GM19023 (cell line): ENCODE measurements at regions not wholly inside any gene's neighbourhood (a gene's known extent, or its start where the extent isn't known, plus 50 kb on each side); places are given as distances from the start of the nearest gene placed in this dataset.

ENCODE experiments used
- ATAC-seq: cut with Tn5 transposase; IDR thresholded peaks from one replicate; pipeline ENCODE4 v1.9.1; 2021; ENCODE audit warnings: mild to moderate bottlenecking, moderate library complexity; ENCODE audit not compliant: unreplicated experiment

- ATAC-seq = no peak
These were observed 159.5 kb upstream of the NDUFV2 start for GRCh38 chr18:8942909-8943545.

DNA sequence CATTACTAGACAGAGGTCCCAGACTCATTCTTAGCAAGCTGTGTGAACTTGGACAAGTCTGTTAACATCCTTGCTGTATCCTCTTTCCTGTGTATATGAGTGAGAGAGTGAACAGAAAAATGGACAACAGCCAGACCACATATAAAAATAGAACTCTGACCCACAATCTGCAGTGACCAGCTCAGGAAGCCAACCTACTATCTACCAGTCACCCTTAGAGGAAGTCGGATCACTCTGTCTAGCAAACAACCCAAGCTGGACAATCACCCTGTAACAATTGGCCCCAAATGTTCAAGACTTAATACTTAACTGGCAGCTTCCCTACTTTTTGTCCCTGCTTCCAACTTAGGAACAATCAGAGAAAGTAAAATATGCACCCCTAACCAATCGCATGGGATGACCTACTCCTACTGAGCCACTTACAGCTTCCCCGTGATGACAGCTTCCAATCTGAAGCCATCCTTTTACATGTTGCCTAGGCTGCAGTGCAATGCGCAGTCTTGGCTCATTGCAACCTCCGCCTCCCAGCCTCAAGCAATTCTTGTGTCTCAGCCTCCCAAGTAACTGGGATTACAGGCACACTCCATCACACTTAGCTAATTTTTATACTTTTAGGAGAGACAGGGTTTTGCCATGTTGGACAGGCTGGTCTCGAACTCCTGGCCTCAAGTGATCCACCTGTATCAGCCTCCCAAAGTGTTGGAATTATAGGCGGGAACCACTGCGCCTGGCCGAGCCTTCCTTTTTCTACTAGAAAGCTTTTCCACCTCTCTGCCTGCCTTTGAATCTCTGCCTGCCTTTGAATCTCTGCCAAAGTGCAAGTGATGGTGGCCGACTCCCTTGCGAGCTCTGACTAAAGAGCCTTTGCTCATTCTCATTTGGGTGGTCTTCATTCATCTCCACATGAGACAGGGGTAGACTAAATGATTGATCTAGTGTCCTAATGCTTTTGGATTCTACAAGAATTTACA, 158.3 kb upstream of the NDUFV2 start:
- ATAC-seq = no peak

DNA sequence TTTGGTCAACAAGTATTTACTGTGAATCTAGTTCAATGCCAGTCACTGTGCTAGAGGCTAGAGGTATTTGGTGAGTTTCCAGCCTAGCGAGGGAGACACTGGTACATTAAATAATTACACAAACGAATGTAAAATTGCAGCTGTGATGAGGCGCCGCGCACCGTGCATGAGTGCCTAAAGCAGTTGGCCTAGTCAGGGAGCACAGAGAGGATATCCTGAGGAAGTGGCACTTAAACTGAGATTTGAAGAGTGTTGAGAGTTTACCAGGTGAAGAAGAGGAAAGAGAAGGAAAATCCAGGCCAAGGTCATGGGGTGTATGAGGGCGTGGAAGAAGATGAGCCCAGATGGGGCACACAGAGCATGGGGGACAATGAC, 157.6 kb upstream of the NDUFV2 start:
- ATAC-seq = no peak

GRCh38 chr18:8945514-8945913, 157.0 kb upstream of the NDUFV2 start:
- no peak for ATAC-seq

GRCh38 chr18:8946066-8946838, 156.2 kb upstream of the NDUFV2 start:
- no peak for ATAC-seq

GRCh38 chr18:8947566-8947965, 154.9 kb upstream of the NDUFV2 start:
- ATAC-seq = no peak

- ATAC-seq = no peak
These were observed 154.5 kb upstream of the NDUFV2 start for GRCh38 chr18:8948011-8948410.

DNA sequence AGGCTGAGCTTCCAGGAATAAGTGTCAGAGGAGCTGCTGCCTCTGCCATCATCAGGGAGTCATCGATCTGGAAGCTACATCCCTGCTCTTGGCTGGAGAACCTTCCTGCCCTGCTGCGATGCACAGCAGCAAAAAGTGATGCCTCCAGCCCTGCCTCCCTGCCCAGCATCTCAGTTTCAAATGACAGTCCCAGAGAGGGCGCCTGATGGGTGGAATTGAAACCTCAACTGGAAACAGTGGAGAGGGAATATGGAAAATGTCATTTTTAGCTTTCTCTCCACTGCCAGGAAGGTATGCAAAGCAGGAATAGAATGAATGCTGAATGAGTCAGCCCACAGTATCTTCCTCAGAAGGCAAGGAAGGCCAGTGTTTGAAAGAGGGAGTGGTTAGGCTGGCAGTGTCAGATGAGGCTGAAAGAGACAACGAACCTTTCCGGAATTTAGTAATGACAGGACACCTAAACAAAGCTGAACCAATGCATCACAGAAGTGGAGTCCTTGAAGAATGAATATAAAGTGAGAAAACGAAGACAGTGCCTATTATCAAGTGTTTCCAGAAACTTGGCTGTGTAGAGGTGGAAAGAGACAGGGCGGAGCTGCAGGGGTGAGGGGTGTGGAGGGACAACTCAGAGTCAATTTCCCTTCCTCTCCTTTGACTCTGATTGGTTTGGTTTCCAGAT, 153.9 kb upstream of the NDUFV2 start:
- ATAC-seq = no peak

- ATAC-seq = no peak
These were observed 153.3 kb upstream of the NDUFV2 start for GRCh38 chr18:8949206-8949605.

GRCh38 chr18:8951491-8951890, 151.0 kb upstream of the NDUFV2 start:
- no peak for ATAC-seq

- ATAC-seq = no peak
These were observed 150.3 kb upstream of the NDUFV2 start for GRCh38 chr18:8952174-8952573.

DNA sequence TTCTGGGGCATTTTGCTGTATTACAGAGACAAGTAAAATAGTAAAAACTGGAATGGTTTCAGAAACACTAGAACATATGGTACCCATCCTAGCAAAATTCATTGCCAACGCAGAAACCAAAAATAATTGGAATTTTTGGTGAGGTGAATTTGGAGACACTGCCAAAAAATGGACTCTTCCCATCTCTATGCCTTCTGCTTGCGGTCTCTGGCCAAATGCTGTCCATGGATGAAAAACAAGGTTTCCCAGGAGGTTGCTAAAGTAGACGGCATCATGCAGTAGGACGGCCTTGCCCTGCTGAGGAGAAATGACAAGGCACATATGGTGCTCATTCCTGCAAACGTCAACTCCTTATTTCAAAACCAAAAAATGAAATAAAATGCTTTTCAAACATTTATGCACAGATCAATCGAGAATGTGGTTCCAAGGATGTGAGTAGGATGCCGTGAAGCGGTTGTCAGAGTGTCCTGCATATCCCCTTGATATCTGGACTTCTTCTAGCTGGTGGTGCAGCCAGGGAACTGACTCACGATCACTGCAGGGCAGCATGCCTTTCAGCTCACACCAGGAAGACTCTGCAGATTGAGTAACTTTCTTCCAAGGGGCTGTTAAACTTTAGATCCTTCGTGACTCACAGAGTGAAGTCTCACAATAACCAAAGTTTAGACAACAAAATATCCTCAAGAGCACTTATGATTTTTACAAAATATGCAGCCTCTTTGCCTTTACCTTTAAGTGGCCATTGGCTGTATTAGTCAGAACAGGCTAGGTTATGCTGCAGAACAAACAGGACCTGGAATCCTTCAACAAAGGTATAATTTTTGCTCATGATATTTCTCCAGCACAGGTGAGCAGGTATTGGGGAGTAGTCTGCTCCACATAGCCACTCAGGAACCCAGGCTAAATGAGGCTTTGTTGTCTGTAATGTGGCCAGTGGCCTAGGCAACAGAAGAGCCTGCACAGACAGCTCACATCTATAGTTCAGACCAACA, 149.4 kb upstream of the NDUFV2 start:
- ATAC-seq = no peak

GRCh38 chr18:8957731-8958130, 144.8 kb upstream of the NDUFV2 start:
- no peak for ATAC-seq

- ATAC-seq = no peak
These were observed 143.8 kb upstream of the NDUFV2 start for GRCh38 chr18:8958660-8959059.

GRCh38 chr18:8959551-8960135, 142.9 kb upstream of the NDUFV2 start:
- ATAC-seq = no peak

GRCh38 chr18:8960740-8961657, 141.5 kb upstream of the NDUFV2 start:
- no peak for ATAC-seq

DNA sequence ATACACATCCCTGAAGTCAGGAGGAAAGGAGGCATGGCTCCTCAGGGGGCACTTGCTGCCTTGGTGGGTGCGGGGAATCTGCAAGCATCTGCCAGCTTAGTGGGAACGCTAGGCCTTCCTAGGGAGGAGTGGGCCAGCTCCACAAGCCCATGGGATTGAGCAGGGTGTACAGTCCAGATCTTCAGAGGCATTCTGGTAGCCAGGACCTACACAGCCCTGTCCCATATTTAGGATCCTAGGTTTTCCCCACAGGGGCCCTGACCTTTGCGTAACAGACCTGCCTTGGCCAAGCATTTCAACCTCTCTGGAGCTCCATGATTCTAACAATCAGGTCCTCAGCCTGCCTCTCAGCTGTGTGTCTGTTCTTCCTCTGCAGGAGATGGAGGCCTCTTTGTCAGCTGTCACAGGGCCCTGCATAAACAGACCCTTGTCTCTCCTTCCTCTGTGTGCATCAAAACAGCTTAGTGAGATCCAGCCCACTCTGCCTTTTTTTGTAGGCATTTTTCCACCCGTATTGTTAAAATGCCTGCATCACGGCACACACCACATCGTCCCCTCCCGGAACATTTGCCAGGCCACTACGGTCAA, 140.2 kb upstream of the NDUFV2 start:
- no peak for ATAC-seq
